HCT116 (cell line): ENCODE measurements at regions not wholly inside any gene's neighbourhood (a gene's known extent, or its start where the extent isn't known, plus 50 kb on each side); places are given as distances from the start of the nearest gene placed in this dataset.

ENCODE experiments used
- ATAC-seq: fragments of 200-7000 bp; cut with Tn5 transposase; 2 replicates; pipeline ENCODE4 v1.9.1; 2020; ENCODE audit warnings: mild to moderate bottlenecking, moderate library complexity
- BruUV-seq: library from RNA; stranded (reverse); fragments of 400-500 nt; replicated peaks from 2 replicates; lab custom pipeline; 2021; lab: Mats Ljungman, UMichigan
- CTCF ChIA-PET: fragments of 300-600 bp; sonication (Branson Sonifier 250); formaldehyde crosslinking; loops from one replicate; lab custom pipeline; 2021; ENCODE audit warnings: antibody characterized with exemption; lab: Charles Lee
- POLR2A ChIA-PET: fragments of 300-600, 350-600 bp; sonication (Branson Sonifier 250); formaldehyde crosslinking; loops from one replicate; lab custom pipeline; 2021; ENCODE audit warnings: antibody characterized with exemption; lab: Charles Lee
- RAD21 ChIA-PET, 2 experiments: fragments of 300-600 bp; sonication (Branson Sonifier 250); formaldehyde crosslinking; loops; one replicate each; lab custom pipeline; 2023; ENCODE audit warnings: low total read pairs in 2 of 2; ENCODE audit not compliant: uncharacterized antibody in 2 of 2, unreplicated experiment in 2 of 2, low non-redundant PET in 1 of 2; lab: Charles Lee
- DNase-seq: peaks from one replicate; pipeline ENCODE4 v3.0.0-alpha.2; 2010; ENCODE audit warnings: low read depth, low spot score
- H2AFZ ChIP-seq: fragments of 200-600 bp; shearing (Covaris generic), sonication (generic); 2 replicates; pipeline ENCODE4 v1.6.1; 2017; ENCODE audit warnings: low read depth, mixed run types, mixed read lengths, antibody characterized with exemption, low read length; ENCODE audit not compliant: poor library complexity, severe bottlenecking
- H3K27ac ChIP-seq: 2 replicates; pipeline ENCODE4 v1.5.1; 2012; ENCODE audit warnings: low read depth, low read length
- H3K27me3 ChIP-seq: fragments of 200-600 bp; sonication (generic); 2 replicates; pipeline ENCODE4 v1.6.1; 2016; ENCODE audit warnings: mixed run types, low read length, mixed read lengths; ENCODE audit not compliant: insufficient read depth
- H3K36me3 ChIP-seq, 2 experiments: fragments of 200-500 bp in 1 of 2; fragments of 200-600 bp in 1 of 2; sonication (Bioruptor generic) in 1 of 2; sonication (generic) in 1 of 2; 2 replicates each; pipeline versions ENCODE4 v1.5.1 to v1.6.1; 2014 to 2016; ENCODE audit warnings: low read length in 2 of 2, inconsistent platforms in 1 of 2, mixed read lengths in 1 of 2, mixed run types in 1 of 2; ENCODE audit not compliant: insufficient read depth in 2 of 2, control insufficient read depth in 1 of 2
- H3K4me1 ChIP-seq, 2 experiments: fragments of 200-600 bp in 1 of 2; sonication (generic) in 1 of 2; 2 replicates each; pipeline versions ENCODE4 v1.5.1 to v1.6.1; 2012 to 2017; ENCODE audit warnings: low read length in 2 of 2, inconsistent platforms in 1 of 2, mild to moderate bottlenecking in 1 of 2, mixed read lengths in 1 of 2, mixed run types in 1 of 2, moderate library complexity in 1 of 2; ENCODE audit not compliant: insufficient read depth in 2 of 2, control insufficient read depth in 1 of 2
- H3K4me2 ChIP-seq: fragments of 200-600 bp; sonication (generic); 2 replicates; pipeline ENCODE4 v1.6.1; 2017; ENCODE audit warnings: mixed run types, low read length, mixed read lengths
- H3K4me3 ChIP-seq, 2 experiments: fragments of 200-600 bp in 1 of 2; sonication (generic) in 1 of 2; replicated peaks in 1 of 2; 2 replicates each; pipeline ENCODE4 v1.5.1; 2011 to 2016; ENCODE audit warnings: low read length in 2 of 2, control low read depth in 1 of 2, low read depth in 1 of 2, mild to moderate bottlenecking in 1 of 2, mixed read lengths in 1 of 2, mixed run types in 1 of 2
- H3K79me2 ChIP-seq: fragments of 200-600 bp; sonication (generic); 2 replicates; pipeline ENCODE4 v1.6.1; 2017; ENCODE audit warnings: mild to moderate bottlenecking, mixed run types, low read length, moderate library complexity, mixed read lengths; ENCODE audit not compliant: insufficient read depth
- H3K9ac ChIP-seq: fragments of 200-600 bp; sonication (generic); 2 replicates; pipeline ENCODE4 v1.6.1; 2016; ENCODE audit warnings: low read length, mixed read lengths
- H3K9me2 ChIP-seq: fragments of 200-600 bp; sonication (generic), shearing (Covaris generic); 2 replicates; pipeline ENCODE4 v1.6.1; 2017; ENCODE audit warnings: mixed run types, mild to moderate bottlenecking, moderate library complexity; ENCODE audit not compliant: insufficient read depth
- H3K9me3 ChIP-seq, 2 experiments: fragments of 200-500 bp in 1 of 2; fragments of 200-600 bp in 1 of 2; sonication (Bioruptor generic) in 1 of 2; sonication (generic) in 1 of 2; 2 replicates each; pipeline ENCODE4 v1.6.1; 2014 to 2017; ENCODE audit warnings: low read length in 2 of 2, mixed read lengths in 2 of 2, inconsistent platforms in 1 of 2, low read depth in 1 of 2, mild to moderate bottlenecking in 1 of 2, mixed run types in 1 of 2, moderate library complexity in 1 of 2; ENCODE audit not compliant: control insufficient read depth in 1 of 2, insufficient read depth in 1 of 2
- H4K20me1 ChIP-seq: fragments of 200-600 bp; sonication (generic), shearing (Covaris generic); 2 replicates; pipeline ENCODE4 v1.6.1; 2017; ENCODE audit warnings: mixed run types, mild to moderate bottlenecking, moderate library complexity; ENCODE audit not compliant: insufficient read depth
- ATF3 ChIP-seq: IDR thresholded peaks from 2 replicates; pipeline ENCODE4 v1.6.1; 2012
- CBX3 ChIP-seq: IDR thresholded peaks from 2 replicates; pipeline ENCODE4 v1.6.1; 2012; ENCODE audit warnings: low read depth
- CEBPB ChIP-seq: IDR thresholded peaks from 2 replicates; pipeline ENCODE4 v1.6.1; 2012; ENCODE audit warnings: low read depth
- ELF1 ChIP-seq: IDR thresholded peaks from 2 replicates; pipeline ENCODE4 v1.6.1; 2012; ENCODE audit warnings: low read depth, borderline replicate concordance
- EZH2phosphoT487 ChIP-seq: fragments of 200-600 bp; IDR thresholded peaks from 2 replicates; pipeline ENCODE4 v1.6.1; 2018; ENCODE audit warnings: antibody characterized with exemption, borderline replicate concordance
- FOSL1 ChIP-seq: IDR thresholded peaks from 2 replicates; pipeline ENCODE4 v1.6.1; 2012; ENCODE audit warnings: low read depth
- JUND ChIP-seq: IDR thresholded peaks from 2 replicates; pipeline ENCODE4 v1.6.1; 2012
- MAX ChIP-seq: IDR thresholded peaks from 2 replicates; pipeline ENCODE4 v1.6.1; 2012
- POLR2A ChIP-seq: IDR thresholded peaks from 2 replicates; pipeline ENCODE4 v1.7.0; 2011; ENCODE audit warnings: borderline replicate concordance; ENCODE audit not compliant: insufficient read depth, insufficient read length; ENCODE audit errors: extremely low read depth
- RAD21 ChIP-seq: IDR thresholded peaks from 2 replicates; pipeline ENCODE4 v1.6.1; 2012; ENCODE audit warnings: low read depth, mild to moderate bottlenecking
- REST ChIP-seq: IDR thresholded peaks from 2 replicates; pipeline ENCODE4 v1.6.1; 2012; ENCODE audit warnings: low read depth
- SIN3A ChIP-seq: IDR thresholded peaks from 2 replicates; pipeline ENCODE4 v1.6.1; 2012; ENCODE audit warnings: low read depth
- TCF7L2 ChIP-seq: IDR thresholded peaks from 2 replicates; pipeline ENCODE4 v1.7.0; 2011; ENCODE audit warnings: borderline replicate concordance, inconsistent platforms; ENCODE audit not compliant: insufficient read depth, insufficient read length; ENCODE audit errors: extremely low read depth
- YY1 ChIP-seq: IDR thresholded peaks from 2 replicates; pipeline ENCODE4 v1.6.1; 2011; ENCODE audit warnings: low read length, low read depth, moderate library complexity, mild to moderate bottlenecking; ENCODE audit not compliant: insufficient replicate concordance; ENCODE audit errors: extremely low read depth
- ZBTB33 ChIP-seq: IDR thresholded peaks from 2 replicates; pipeline ENCODE4 v1.6.1; 2011; ENCODE audit warnings: mild to moderate bottlenecking, low read length, moderate library complexity; ENCODE audit not compliant: insufficient replicate concordance; ENCODE audit errors: extremely low read depth
- ZFX ChIP-seq: fragments of 450-650 bp; IDR thresholded peaks from 2 replicates; pipeline ENCODE4 v1.6.1; 2017
- ZNF274 ChIP-seq: fragments of 200-500 bp; sonication (Bioruptor generic); IDR thresholded peaks from 2 replicates; pipeline ENCODE4 v1.6.1; 2014; ENCODE audit warnings: mild to moderate bottlenecking, low read depth, low read length, inconsistent platforms
- intact Hi-C: fragments of 100-400 bp; cut with micrococcal nuclease; formaldehyde crosslinking; loops from 2 replicates; pipeline ENCODE4 v1.10.0; 2022

- RAD21 ChIA-PET = no interaction called here
- ATAC-seq (no peak), DNase-seq (no peak)
- POLR2A ChIA-PET = no interaction called here
- no peak overlapping the region for H3K9ac ChIP-seq
- intact Hi-C loops = no loop called here
- H3K36me3 ChIP-seq = no peaks in the 10 kb centered on the region
- no peak overlapping the region for H3K4me3 ChIP-seq
- no peaks in the 10 kb centered on the region for H3K79me2 ChIP-seq
- no peak overlapping the region for H3K27ac ChIP-seq
- CTCF ChIA-PET = no interaction called here
- BruUV-seq = no TSS peak
- no peak for TF ChIP-seq MAX
- TF ChIP-seq ATF3 = no peak
- TF ChIP-seq SIN3A = no peak
- no peak for TF ChIP-seq YY1
- TF ChIP-seq CEBPB = no peak
- no peak for TF ChIP-seq CBX3
- no peak for TF ChIP-seq ZBTB33
- no peak for TF ChIP-seq POLR2A
- TF ChIP-seq TCF7L2 = no peak
- TF ChIP-seq EZH2phosphoT487 = no peak
- no peak for TF ChIP-seq ZNF274
- no peak for TF ChIP-seq ELF1
- TF ChIP-seq JUND = no peak
- no peak for TF ChIP-seq ZFX
- TF ChIP-seq RAD21 = no peak
- no peak for TF ChIP-seq FOSL1
- TF ChIP-seq REST = no peak
- TF ChIP-seq, all 23 proteins: peak for 0
- Histone ChIP-seq H4K20me1 (no peaks in the 10 kb centered on the region), H3K9me2 (no peaks in the 10 kb centered on the region), H3K4me1 (peaks cover 0 to 7% of the 10 kb centered on the region in 2 experiments; a peak in 1 of 4 replicates), H3K27me3 (no peaks in the 10 kb centered on the region), H2AFZ (no peak overlapping the region), H3K9me3 (no peaks in the 10 kb centered on the region), H3K4me2 (no peak overlapping the region)
Measured at GRCh38 chr7:41152179-41152678, 550.7 kb downstream of the INHBA start.
